GM23248 (cell line): ENCODE measurements at regions not wholly inside any gene's neighbourhood (a gene's known extent, or its start where the extent isn't known, plus 50 kb on each side); places are given as distances from the start of the nearest gene placed in this dataset.

ENCODE experiments used
- DNase-seq: peaks from one replicate; pipeline ENCODE4 v3.0.0-alpha.2; 2015
- H2AFZ ChIP-seq: fragments of 200-600 bp; sonication (generic); 2 replicates; pipeline ENCODE4 v1.6.1; 2016; ENCODE audit warnings: antibody characterized with exemption
- H3F3A ChIP-seq: fragments of 200-600 bp; sonication (generic); 2 replicates; pipeline ENCODE4 v1.6.1; 2016; ENCODE audit warnings: mild to moderate bottlenecking, antibody characterized with exemption, mixed run types; ENCODE audit not compliant: insufficient read depth
- H3K27ac ChIP-seq: fragments of 200-600 bp; sonication (generic); 2 replicates; pipeline ENCODE4 v1.5.1; 2016; ENCODE audit warnings: mild to moderate bottlenecking
- H3K27me3 ChIP-seq: fragments of 200-600 bp; sonication (generic); replicated peaks from 2 replicates; pipeline ENCODE4 v1.6.1; 2016; ENCODE audit warnings: mild to moderate bottlenecking; ENCODE audit not compliant: insufficient read depth
- H3K36me3 ChIP-seq: fragments of 200-600 bp; sonication (generic); 2 replicates; pipeline ENCODE4 v1.6.1; 2016; ENCODE audit warnings: low read depth, mild to moderate bottlenecking
- H3K4me1 ChIP-seq: fragments of 200-600 bp; sonication (generic); 2 replicates; pipeline ENCODE4 v1.6.1; 2016; ENCODE audit warnings: mild to moderate bottlenecking; ENCODE audit not compliant: insufficient read depth
- H3K4me2 ChIP-seq: fragments of 200-600 bp; sonication (generic); one replicate; pipeline ENCODE4 v1.6.1; 2016; ENCODE audit warnings: mild to moderate bottlenecking; ENCODE audit not compliant: unreplicated experiment
- H3K4me3 ChIP-seq: fragments of 200-600 bp; sonication (generic); 2 replicates; pipeline ENCODE4 v1.5.1; 2016; ENCODE audit warnings: mild to moderate bottlenecking
- H3K79me2 ChIP-seq: fragments of 200-600 bp; sonication (generic); 2 replicates; pipeline ENCODE4 v1.6.1; 2016; ENCODE audit warnings: mild to moderate bottlenecking; ENCODE audit not compliant: insufficient read depth
- H3K9ac ChIP-seq: fragments of 200-600 bp; sonication (generic); 2 replicates; pipeline ENCODE4 v1.6.1; 2016; ENCODE audit warnings: mild to moderate bottlenecking
- H3K9me2 ChIP-seq: fragments of 200-600 bp; sonication (generic); 2 replicates; pipeline ENCODE4 v1.6.1; 2016; ENCODE audit warnings: mixed run types, mild to moderate bottlenecking, moderate library complexity; ENCODE audit not compliant: insufficient read depth
- H3K9me3 ChIP-seq: fragments of 200-600 bp; sonication (generic); one replicate; pipeline ENCODE4 v1.6.1; 2017; ENCODE audit warnings: low read depth
- H4K20me1 ChIP-seq: fragments of 200-600 bp; sonication (generic); 2 replicates; pipeline ENCODE4 v1.6.0; 2016; ENCODE audit not compliant: insufficient read depth
- EZH2 ChIP-seq: fragments of 200-600 bp; sonication (generic); IDR thresholded peaks from 2 replicates; pipeline ENCODE4 v1.6.1; 2018; ENCODE audit warnings: antibody characterized with exemption, mild to moderate bottlenecking; ENCODE audit not compliant: insufficient read depth, poor library complexity, severe bottlenecking
- EZH2phosphoT487 ChIP-seq: fragments of 200-600 bp; sonication (generic); IDR thresholded peaks from 2 replicates; pipeline ENCODE4 v1.6.1; 2018; ENCODE audit warnings: antibody characterized with exemption, moderate library complexity, mild to moderate bottlenecking, low read depth; ENCODE audit not compliant: insufficient read depth
- WGBS, 2 experiments: methylation state at CpG; one replicate each; pipeline ENCODE4 v1.1.6; 2015 to 2017; ENCODE audit warnings: low lambda C conversion rate in 2 of 2, low coverage in 1 of 2; ENCODE audit errors: missing lambda C conversion rate in 2 of 2; 5-methylcytosine and 5-hydroxymethylcytosine counted together
- in situ Hi-C: fragments of 300-500 bp; cut with MboI; formaldehyde crosslinking; loops from 2 replicates; pipeline ENCODE4 v1.15.0; 2020

GRCh38 chr11:110379261-110379660, 50.5 kb upstream of the FDX1 start:
- H3F3A ChIP-seq, result no peaks in the 10 kb centered on the region; the same call in 1 of the 2 replicates
- H3K4me2 ChIP-seq, result no peak overlapping the region
- no peaks in the 10 kb centered on the region for H3K9me3 ChIP-seq
- H4K20me1 ChIP-seq, result no peaks in the 10 kb centered on the region
- no peak overlapping the region for H3K4me3 ChIP-seq
- no peaks in the 10 kb centered on the region for H3K9me2 ChIP-seq
- no peak overlapping the region for H3K9ac ChIP-seq
- no peak for DNase-seq
- H3K27ac ChIP-seq, result no peak overlapping the region
- in situ Hi-C loops, result loop anchor here (10.0 kb wide), 1 partner anchor 174 kb away; no protein-coding TSS in a partner anchor
- TF ChIP-seq EZH2 (no peak), EZH2phosphoT487 (no peak)
- H3K36me3 ChIP-seq, result no peaks in the 10 kb centered on the region
- no peaks in the 10 kb centered on the region for H3K79me2 ChIP-seq
- H2AFZ ChIP-seq, result no peak overlapping the region
- peaks cover 5% of the 10 kb centered on the region for H3K4me1 ChIP-seq
- 85 to 89% methylated on average over 3 of the region's 3 CpGs for WGBS, 2 experiments
- no peaks in the 10 kb centered on the region for H3K27me3 ChIP-seq

- H3K4me3 ChIP-seq, result no peak overlapping the region
- no peak for DNase-seq
- no peaks in the 10 kb centered on the region for H3K9me2 ChIP-seq
- H3F3A ChIP-seq, result no peaks in the 10 kb centered on the region; the same call in 1 of the 2 replicates
- no peak overlapping the region for H2AFZ ChIP-seq
- in situ Hi-C loops, result loop anchor here (10.0 kb wide), 1 partner anchor 175 kb away; no protein-coding TSS in a partner anchor
- no peaks in the 10 kb centered on the region for H3K9me3 ChIP-seq
- H3K4me2 ChIP-seq, result no peak overlapping the region
- H3K27ac ChIP-seq, result no peak overlapping the region
- H3K4me1 ChIP-seq, result peaks cover 5% of the 10 kb centered on the region
- H3K9ac ChIP-seq, result no peak overlapping the region
- H4K20me1 ChIP-seq, result no peaks in the 10 kb centered on the region
- H3K79me2 ChIP-seq, result no peaks in the 10 kb centered on the region
- no peak for TF ChIP-seq EZH2phosphoT487
- no peak for TF ChIP-seq EZH2
- no peaks in the 10 kb centered on the region for H3K36me3 ChIP-seq
- H3K27me3 ChIP-seq, result no peaks in the 10 kb centered on the region
- 61 to 68% methylated on average over 2 of the region's 2 CpGs for WGBS, 2 experiments
These were observed 49.8 kb upstream of the FDX1 start for GRCh38 chr11:110379936-110380335.
